HepG2 (cell line): ENCODE measurements at regions not wholly inside any gene's neighbourhood (a gene's known extent, or its start where the extent isn't known, plus 50 kb on each side); places are given as distances from the start of the nearest gene placed in this dataset.

Source experiments
- ATAC-seq: fragments of 200-7000 bp; cut with Tn5 transposase; 3 replicates; pipeline ENCODE4 v1.9.1; 2020; ENCODE audit warnings: mild to moderate bottlenecking, moderate library complexity
- BruUV-seq: library from RNA; stranded (reverse); fragments of 400-500 nt; replicated peaks from 2 replicates; lab custom pipeline; 2021; lab: Mats Ljungman, UMichigan
- CTCF ChIA-PET: fragments of 300-600 bp; formaldehyde crosslinking; extraction: SDS; loops from one replicate; lab custom pipeline; 2021; ENCODE audit warnings: low total read pairs, inconsistent platforms, low intra/inter-chr PET ratio; lab: Yijun Ruan, JAX
- POLR2A ChIA-PET: fragments of 350-600 bp; sonication (Branson Sonifier 250); formaldehyde crosslinking; loops from one replicate; lab custom pipeline; 2020; ENCODE audit warnings: antibody characterized with exemption, inconsistent platforms; lab: Yijun Ruan, JAX
- DNase-seq: peaks from one replicate; pipeline ENCODE4 v3.0.0-alpha.2; 2015; ENCODE audit warnings: low spot score
- FAIRE-seq: peaks from 3 replicates; lab custom pipeline; 2011; peaks lifted over from hg19 to GRCh38; lab: Jason Lieb, UNC
- H2AFZ ChIP-seq: one replicate; pipeline ENCODE4 v1.6.1; 2011; ENCODE audit warnings: low read length, inconsistent platforms
- H3K27ac ChIP-seq: fragments of 300-600 bp; 3 replicates; pipeline ENCODE4 v1.8.0; 2011; ENCODE audit warnings: mixed run types, mild to moderate bottlenecking, mixed read lengths, low read length, inconsistent platforms; ENCODE audit not compliant: insufficient read depth; ENCODE audit errors: extremely low read length
- H3K27me3 ChIP-seq, 2 experiments: fragments of 200-600 bp in 1 of 2; 2 replicates in 1 of 2; 3 replicates in 1 of 2; pipeline versions ENCODE4 v1.6.0 to v1.8.0; 2011; ENCODE audit warnings: low read length in 2 of 2, mild to moderate bottlenecking in 2 of 2, moderate library complexity in 2 of 2, inconsistent platforms in 1 of 2; ENCODE audit not compliant: insufficient read depth in 2 of 2, control insufficient read depth in 1 of 2
- H3K36me3 ChIP-seq, 2 experiments: fragments of 200-600 bp in 1 of 2; replicated peaks in 1 of 2; 2 replicates in 1 of 2; 3 replicates in 1 of 2; pipeline versions ENCODE4 v1.5.1 to v1.8.0; 2011; ENCODE audit warnings: low read length in 2 of 2, inconsistent platforms in 1 of 2; ENCODE audit not compliant: insufficient read depth in 2 of 2, control insufficient read depth in 1 of 2
- H3K4me1 ChIP-seq: 2 replicates; pipeline ENCODE4 v1.5.1; 2012; ENCODE audit warnings: low read length, inconsistent platforms; ENCODE audit not compliant: insufficient read depth
- H3K4me2 ChIP-seq: 2 replicates; pipeline ENCODE4 v1.6.0; 2011; ENCODE audit warnings: low read depth, low read length, inconsistent platforms
- H3K4me3 ChIP-seq, 3 experiments: fragments of 200-600 bp in 1 of 3; sonication (generic), shearing (Covaris generic) in 1 of 3; replicated peaks in 1 of 3; 2 replicates each; pipeline ENCODE4 v1.5.1; 2011 to 2016; ENCODE audit warnings: low read length in 3 of 3, inconsistent platforms in 2 of 3, low read depth in 2 of 3, mild to moderate bottlenecking in 2 of 3, control low read depth in 1 of 3, mixed read lengths in 1 of 3; ENCODE audit not compliant: insufficient read depth in 1 of 3
- H3K79me2 ChIP-seq: one replicate; pipeline ENCODE4 v1.6.1; 2011; ENCODE audit warnings: low read length, inconsistent platforms; ENCODE audit not compliant: insufficient read depth
- H3K9ac ChIP-seq: 2 replicates; pipeline ENCODE4 v1.6.0; 2011; ENCODE audit warnings: mild to moderate bottlenecking, low read depth, low read length, inconsistent platforms; ENCODE audit not compliant: insufficient read depth
- H3K9me3 ChIP-seq: 2 replicates; pipeline ENCODE4 v1.5.1; 2012; ENCODE audit warnings: mild to moderate bottlenecking, low read length
- H4K20me1 ChIP-seq: 2 replicates; pipeline ENCODE4 v1.6.0; 2011; ENCODE audit warnings: inconsistent platforms, mild to moderate bottlenecking, low read length, moderate library complexity; ENCODE audit not compliant: insufficient read depth
- DNMT1 ChIP-seq: sonication (generic); formaldehyde crosslinking; IDR thresholded peaks from 2 replicates; pipeline ENCODE4 v1.5.1; 2020; ENCODE audit warnings: mild to moderate bottlenecking, missing genetic modification reagents
- ISX ChIP-seq: sonication (generic); formaldehyde crosslinking; conservative IDR thresholded peaks from 2 replicates; pipeline ENCODE4 v1.5.0; 2020; ENCODE audit warnings: missing genetic modification reagents
- ZNF598 ChIP-seq: sonication (generic); formaldehyde crosslinking; IDR thresholded peaks from 2 replicates; pipeline ENCODE4 v1.5.1; 2020; ENCODE audit warnings: mild to moderate bottlenecking, missing genetic modification reagents, borderline replicate concordance
- ZNF747 ChIP-seq: sonication (generic); formaldehyde crosslinking; IDR thresholded peaks from 2 replicates; pipeline ENCODE4 v1.8.1; 2023; ENCODE audit warnings: missing genetic modification reagents, mild to moderate bottlenecking, borderline replicate concordance
- ZNF878 ChIP-seq: sonication (generic); formaldehyde crosslinking; IDR thresholded peaks from 2 replicates; pipeline ENCODE4 v1.8.1; 2023; ENCODE audit warnings: mild to moderate bottlenecking, missing genetic modification reagents, moderate library complexity
- WGBS: methylation state at CpG from one replicate; pipeline ENCODE4 v1.1.6; 2017; ENCODE audit warnings: low lambda C conversion rate; 5-methylcytosine and 5-hydroxymethylcytosine counted together
- in situ Hi-C: cut with HindIII; loops from 2 replicates; pipeline ENCODE4 v1.10.0; 2017; ENCODE audit warnings: low pct_unique_long_range_greater_than_20kb; ENCODE audit not compliant: extremely low pct_ligation_motif_present
- intact Hi-C: fragments of 100-400 bp; cut with micrococcal nuclease; formaldehyde crosslinking; loops from one replicate; pipeline ENCODE4 v1.10.0; 2022; ENCODE audit not compliant: unreplicated experiment
- TF ChIP-seq, protein P1 (sequence below): sonication (generic); formaldehyde crosslinking; IDR thresholded peaks from 2 replicates; pipeline ENCODE4 v1.4.0; 2020; ENCODE audit warnings: mild to moderate bottlenecking, missing genetic modification reagents

DNA sequence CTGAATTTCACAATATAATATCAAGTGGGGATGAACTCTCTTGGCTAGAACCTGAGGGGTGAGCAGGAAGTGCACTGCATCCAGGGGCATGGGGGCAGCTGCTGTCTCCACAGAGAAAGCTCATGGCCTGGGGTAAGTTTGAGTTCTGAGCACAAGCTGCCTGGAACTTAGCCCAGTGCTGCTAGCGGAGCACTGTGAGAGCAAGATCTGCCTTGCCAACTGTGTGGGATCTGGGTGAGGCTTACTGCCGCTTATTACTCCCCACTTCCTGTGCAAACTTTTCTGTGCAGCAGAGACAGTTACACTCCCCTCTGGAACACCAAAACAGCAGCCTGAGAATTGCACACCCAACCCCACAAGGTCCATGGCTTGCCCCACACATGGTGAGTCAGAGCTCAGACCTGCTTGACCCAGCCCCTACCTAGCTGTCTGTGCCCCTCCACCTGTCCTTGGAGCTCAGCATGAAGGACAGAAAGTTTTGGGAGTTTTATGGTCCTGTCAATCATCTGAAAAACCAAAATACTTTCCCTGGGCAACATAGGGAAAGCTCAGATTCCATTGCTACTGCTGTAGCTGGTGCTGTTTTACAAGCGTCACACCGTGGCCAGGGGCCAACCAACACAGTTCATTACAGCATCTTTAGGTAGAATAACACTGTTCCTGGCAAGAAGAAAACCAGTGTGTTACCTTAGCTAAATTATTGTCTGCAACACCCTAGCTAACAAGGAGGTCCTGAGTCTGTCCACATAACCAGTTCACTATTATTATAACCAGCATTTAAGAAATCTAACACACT, 762.1 kb upstream of the NEGR1 start:
- Histone ChIP-seq H3K27me3 (no peaks in the 10 kb centered on the region), H3K4me3 (no peak overlapping the region), H3K9ac (no peak overlapping the region), H3K79me2 (no peaks in the 10 kb centered on the region), H3K36me3 (no peaks in the 10 kb centered on the region), H2AFZ (no peak overlapping the region), H3K4me1 (no peaks in the 10 kb centered on the region), H3K9me3 (peaks cover 91% of the 10 kb centered on the region), H4K20me1 (no peaks in the 10 kb centered on the region), H3K27ac (no peak overlapping the region), H3K4me2 (no peak overlapping the region)
- FAIRE-seq (no peak), DNase-seq (no peak), ATAC-seq (no peak)
- POLR2A ChIA-PET = no interaction called here
- no TSS peak for BruUV-seq
- intact Hi-C loops (no loop called here), in situ Hi-C loops (no loop called here)
- TF ChIP-seq ISX (CRISPR knock-in tag) = no peak
- TF ChIP-seq DNMT1 = no peak
- no peak for TF ChIP-seq ZNF598 (CRISPR knock-in tag)
- no peak for TF ChIP-seq ZNF747 (CRISPR knock-in tag)
- TF ChIP-seq, protein P1, sequence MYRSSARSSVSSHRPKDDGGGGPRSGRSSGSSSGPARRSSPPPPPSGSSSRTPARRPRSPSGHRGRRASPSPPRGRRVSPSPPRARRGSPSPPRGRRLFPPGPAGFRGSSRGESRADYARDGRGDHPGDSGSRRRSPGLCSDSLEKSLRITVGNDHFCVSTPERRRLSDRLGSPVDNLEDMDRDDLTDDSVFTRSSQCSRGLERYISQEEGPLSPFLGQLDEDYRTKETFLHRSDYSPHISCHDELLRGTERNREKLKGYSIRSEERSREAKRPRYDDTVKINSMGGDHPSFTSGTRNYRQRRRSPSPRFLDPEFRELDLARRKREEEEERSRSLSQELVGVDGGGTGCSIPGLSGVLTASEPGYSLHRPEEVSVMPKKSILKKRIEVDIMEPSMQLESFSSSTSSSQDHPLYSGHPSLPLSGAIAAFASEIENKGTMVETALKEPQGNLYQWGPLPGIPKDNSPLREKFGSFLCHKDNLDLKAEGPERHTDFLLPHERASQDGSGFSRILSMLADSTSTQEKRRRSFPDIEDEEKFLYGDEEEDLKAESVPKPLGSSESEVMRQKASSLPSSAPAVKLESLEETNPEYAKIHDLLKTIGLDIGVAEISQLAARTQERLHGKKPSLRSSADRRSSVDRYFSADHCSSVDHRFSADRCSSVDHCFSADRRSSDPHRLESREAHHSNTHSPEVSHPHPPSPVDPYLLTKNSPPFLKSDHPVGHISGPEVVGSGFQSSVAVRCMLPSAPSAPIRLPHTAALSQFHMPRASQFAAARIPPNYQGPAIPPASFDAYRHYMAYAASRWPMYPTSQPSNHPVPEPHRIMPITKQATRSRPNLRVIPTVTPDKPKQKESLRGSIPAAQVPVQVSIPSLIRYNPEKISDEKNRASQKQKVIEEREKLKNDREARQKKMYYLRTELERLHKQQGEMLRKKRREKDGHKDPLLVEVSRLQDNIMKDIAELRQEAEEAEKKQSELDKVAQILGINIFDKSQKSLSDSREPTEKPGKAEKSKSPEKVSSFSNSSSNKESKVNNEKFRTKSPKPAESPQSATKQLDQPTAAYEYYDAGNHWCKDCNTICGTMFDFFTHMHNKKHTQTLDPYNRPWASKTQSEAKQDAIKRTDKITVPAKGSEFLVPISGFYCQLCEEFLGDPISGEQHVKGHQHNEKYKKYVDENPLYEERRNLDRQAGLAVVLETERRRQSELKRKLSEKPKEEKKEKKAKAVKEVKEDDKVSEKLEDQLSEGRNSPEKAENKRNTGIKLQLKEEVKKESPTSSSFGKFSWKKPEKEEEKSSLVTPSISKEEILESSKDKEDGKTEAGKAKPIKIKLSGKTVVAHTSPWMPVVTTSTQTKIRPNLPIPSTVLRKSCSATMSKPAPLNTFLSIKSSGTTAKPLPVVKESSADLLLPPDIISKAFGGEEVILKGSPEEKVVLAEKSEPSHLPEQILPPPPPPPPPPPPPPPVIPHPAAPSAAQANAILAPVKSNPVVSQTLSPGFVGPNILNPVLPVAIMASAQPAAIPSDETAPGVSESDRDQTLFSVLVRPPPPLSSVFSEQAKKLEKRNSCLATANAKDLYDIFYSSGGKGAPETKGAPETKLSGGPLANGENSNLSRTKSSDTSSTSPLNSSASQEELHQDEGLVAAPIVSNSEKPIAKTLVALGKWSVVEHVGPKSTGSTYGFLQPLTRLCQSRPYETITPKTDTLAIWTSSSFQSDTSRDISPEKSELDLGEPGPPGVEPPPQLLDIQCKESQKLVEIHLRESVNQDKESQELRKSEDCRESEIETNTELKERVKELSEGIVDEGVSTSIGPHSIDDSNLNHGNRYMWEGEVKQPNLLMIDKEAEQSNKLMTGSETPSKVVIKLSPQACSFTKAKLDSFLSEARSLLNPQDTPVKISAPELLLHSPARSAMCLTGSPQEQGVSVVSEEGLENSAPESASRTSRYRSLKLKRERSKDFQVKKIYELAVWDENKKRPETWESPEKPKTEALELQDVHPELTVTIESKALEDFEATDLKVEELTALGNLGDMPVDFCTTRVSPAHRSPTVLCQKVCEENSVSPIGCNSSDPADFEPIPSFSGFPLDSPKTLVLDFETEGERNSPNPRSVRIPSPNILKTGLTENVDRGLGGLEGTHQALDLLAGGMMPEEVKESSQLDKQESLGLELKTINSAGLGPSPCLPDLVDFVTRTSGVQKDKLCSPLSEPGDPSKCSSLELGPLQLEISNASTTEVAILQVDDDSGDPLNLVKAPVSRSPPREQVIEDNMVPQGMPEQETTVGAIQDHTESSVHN (CRISPR knock-in tag) = no peak
- TF ChIP-seq ZNF878 (CRISPR knock-in tag) = no peak
- CTCF ChIA-PET = no interaction called here
- 40% methylated on average over 2 of the region's 4 CpGs for WGBS
